Stomach smooth muscle (tissue), 2 donors: ENCODE measurements at regions not wholly inside any gene's neighbourhood (a gene's known extent, or its start where the extent isn't known, plus 50 kb on each side); places are given as distances from the start of the nearest gene placed in this dataset.

Experiments
- H3K27ac ChIP-seq: one replicate; pipeline ENCODE4 v1.7.0; 2013; ENCODE audit warnings: mild to moderate bottlenecking, low read length, inconsistent platforms
- H3K27me3 ChIP-seq, 2 donors: one replicate each; pipeline ENCODE4 v1.7.0; 2013; ENCODE audit warnings: low read length in 2 of 2; ENCODE audit not compliant: insufficient read depth in 2 of 2, control insufficient read depth in 1 of 2
- H3K36me3 ChIP-seq, 2 donors: one replicate each; pipeline ENCODE4 v1.7.0; 2013; ENCODE audit warnings: low read length in 2 of 2; ENCODE audit not compliant: control insufficient read depth in 2 of 2, insufficient read depth in 2 of 2
- H3K4me1 ChIP-seq: one replicate; pipeline ENCODE4 v1.7.0; 2013; ENCODE audit warnings: low read length; ENCODE audit not compliant: control insufficient read depth, insufficient read depth
- H3K4me3 ChIP-seq, 2 donors: one replicate each; pipeline ENCODE4 v1.7.0; 2013; ENCODE audit warnings: low read length in 2 of 2
- H3K9ac ChIP-seq, 2 donors: one replicate each; pipeline ENCODE4 v1.7.0; 2013; ENCODE audit warnings: low read length in 2 of 2, mild to moderate bottlenecking in 1 of 2
- H3K9me3 ChIP-seq, 2 donors: one replicate each; pipeline ENCODE4 v1.7.0; 2013; ENCODE audit warnings: low read length in 2 of 2; ENCODE audit not compliant: control insufficient read depth in 2 of 2
- donor health status: healthy.
- donor health status: Pancreatic carcinoma.

- no peak overlapping the region for H3K4me3 ChIP-seq
- no peaks in the 10 kb centered on the region for H3K9me3 ChIP-seq
- no peak overlapping the region for H3K27ac ChIP-seq
- H3K9ac ChIP-seq = no peak overlapping the region
- no peaks in the 10 kb centered on the region for H3K4me1 ChIP-seq
- no peaks in the 10 kb centered on the region for H3K27me3 ChIP-seq
- H3K36me3 ChIP-seq = no peaks in the 10 kb centered on the region
Measured at GRCh38 chr6:1087154-1087843, 224.6 kb upstream of the FOXQ1 start.

- Histone ChIP-seq H3K27ac (no peak overlapping the region), H3K4me1 (no peaks in the 10 kb centered on the region), H3K36me3 (no peaks in the 10 kb centered on the region)
Measured at GRCh38 chr6:1086446-1087153, 225.3 kb upstream of the FOXQ1 start.

GRCh38 chr6:1082285-1082935 lies 229.5 kb upstream of the FOXQ1 start:
- H3K9me3 ChIP-seq = no peaks in the 10 kb centered on the region
- no peaks in the 10 kb centered on the region for H3K36me3 ChIP-seq
- peaks cover 0 to 2% of the 10 kb centered on the region in 2 donors for H3K27me3 ChIP-seq
- H3K9ac ChIP-seq = no peak overlapping the region
- H3K4me1 ChIP-seq = no peaks in the 10 kb centered on the region
- no peak overlapping the region for H3K27ac ChIP-seq
- H3K4me3 ChIP-seq = peak overlapping the region in 1 of 2 donors; percentile 15

More at GRCh38 chr6:1086446-1087153, 225.3 kb upstream of the FOXQ1 start:
- Histone ChIP-seq H3K27me3 (no peaks in the 10 kb centered on the region), H3K9ac (no peak overlapping the region), H3K9me3 (no peaks in the 10 kb centered on the region), H3K4me3 (no peak overlapping the region)

GRCh38 chr6:1081551-1082284 lies 230.2 kb upstream of the FOXQ1 start:
- Histone ChIP-seq H3K9ac (no peak overlapping the region), H3K27ac (no peak overlapping the region)

GRCh38 chr6:1080453-1081337 lies 231.2 kb upstream of the FOXQ1 start:
- H3K27me3 ChIP-seq = peaks cover 0 to 2% of the 10 kb centered on the region in 2 donors
- no peak overlapping the region for H3K9ac ChIP-seq
- H3K36me3 ChIP-seq = no peaks in the 10 kb centered on the region
- no peak overlapping the region for H3K27ac ChIP-seq
- H3K4me3 ChIP-seq = no peak overlapping the region
- H3K4me1 ChIP-seq = no peaks in the 10 kb centered on the region
- no peaks in the 10 kb centered on the region for H3K9me3 ChIP-seq

More at GRCh38 chr6:1081551-1082284, 230.2 kb upstream of the FOXQ1 start:
- Histone ChIP-seq H3K4me1 (no peaks in the 10 kb centered on the region), H3K9me3 (no peaks in the 10 kb centered on the region), H3K27me3 (peaks cover 0 to 2% of the 10 kb centered on the region in 2 donors), H3K36me3 (no peaks in the 10 kb centered on the region), H3K4me3 (peak overlapping the region in 1 of 2 donors; percentile 15)

- H3K4me1 ChIP-seq = peaks cover 5% of the 10 kb centered on the region
- no peak overlapping the region for H3K9ac ChIP-seq
- no peaks in the 10 kb centered on the region for H3K36me3 ChIP-seq
Measured at GRCh38 chr6:1079525-1079924, 232.4 kb upstream of the FOXQ1 start.

GRCh38 chr6:1077478-1078416 lies 234.2 kb upstream of the FOXQ1 start:
- peaks cover 5% of the 10 kb centered on the region for H3K4me1 ChIP-seq
- H3K9ac ChIP-seq = no peak overlapping the region
- H3K4me3 ChIP-seq = no peak overlapping the region
- no peaks in the 10 kb centered on the region for H3K36me3 ChIP-seq
- H3K9me3 ChIP-seq = no peaks in the 10 kb centered on the region
- H3K27me3 ChIP-seq = peaks cover 0 to 2% of the 10 kb centered on the region in 2 donors
- H3K27ac ChIP-seq = no peak overlapping the region

More at GRCh38 chr6:1079525-1079924, 232.4 kb upstream of the FOXQ1 start:
- Histone ChIP-seq H3K27ac (no peak overlapping the region), H3K4me3 (no peak overlapping the region), H3K9me3 (no peaks in the 10 kb centered on the region), H3K27me3 (peaks cover 0 to 2% of the 10 kb centered on the region in 2 donors)

- no peak overlapping the region for H3K9ac ChIP-seq
- H3K27ac ChIP-seq = no peak overlapping the region
- no peaks in the 10 kb centered on the region for H3K36me3 ChIP-seq
- peaks cover 5% of the 10 kb centered on the region for H3K4me1 ChIP-seq
- peaks cover 0 to 2% of the 10 kb centered on the region in 2 donors for H3K27me3 ChIP-seq
- no peaks in the 10 kb centered on the region for H3K9me3 ChIP-seq
- H3K4me3 ChIP-seq = no peak overlapping the region
Measured at GRCh38 chr6:1076531-1077459, 235.1 kb upstream of the FOXQ1 start.
